Fibroblast of the aortic adventitia (primary cell): ENCODE measurements at regions not wholly inside any gene's neighbourhood (a gene's known extent, or its start where the extent isn't known, plus 50 kb on each side); places are given as distances from the start of the nearest gene placed in this dataset.

Experiments
- DNase-seq: peaks from one replicate; pipeline ENCODE4 v3.0.0-alpha.2; 2010; ENCODE audit warnings: low read depth
- H3K4me3 ChIP-seq: 2 replicates; pipeline ENCODE4 v1.5.1; 2011; ENCODE audit warnings: low read depth, mild to moderate bottlenecking, control low read depth, low read length, moderate library complexity
- TF ChIP-seq, protein P1 (sequence below): IDR thresholded peaks from 2 replicates; pipeline ENCODE4 v1.5.1; 2011; ENCODE audit warnings: mild to moderate bottlenecking, low read length, control low read depth, inconsistent platforms; ENCODE audit not compliant: insufficient read depth

DNA sequence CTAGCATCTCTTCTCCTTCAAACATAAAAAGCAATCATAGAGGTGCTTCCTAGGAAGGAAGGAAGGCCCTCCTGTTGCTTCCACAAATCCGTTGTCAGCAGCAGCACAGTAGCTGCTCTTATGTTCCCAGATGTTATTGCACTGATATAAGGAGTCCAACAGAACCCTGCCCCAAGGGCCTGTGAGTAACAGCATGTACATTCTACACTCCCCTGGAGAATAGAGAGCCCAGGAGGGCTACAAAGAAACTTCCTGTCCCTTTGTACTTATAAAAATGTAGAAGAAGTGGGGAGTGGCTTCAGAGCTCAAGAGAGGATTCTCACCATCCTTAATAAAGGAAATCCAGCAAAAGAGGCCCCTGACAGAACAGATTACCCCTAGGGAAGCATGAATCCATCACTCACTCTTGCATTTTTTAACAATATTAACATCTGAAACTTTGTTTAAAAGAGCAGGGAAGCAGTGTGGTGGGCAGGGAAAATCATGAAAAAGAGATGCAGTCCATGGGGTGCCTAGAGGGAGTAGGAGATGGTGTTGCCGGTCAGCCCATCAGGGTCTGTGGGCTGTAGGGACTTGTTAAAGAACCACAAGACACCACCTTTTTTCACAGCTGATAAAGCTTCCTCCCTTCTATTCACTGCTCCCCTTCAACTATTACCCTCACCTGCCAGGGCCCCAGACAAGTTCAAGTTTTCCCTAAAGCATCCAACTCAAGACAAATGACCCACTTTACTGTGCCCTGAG lies 104.5 kb upstream of the ADGRF1 start:
- TF ChIP-seq, protein P1, sequence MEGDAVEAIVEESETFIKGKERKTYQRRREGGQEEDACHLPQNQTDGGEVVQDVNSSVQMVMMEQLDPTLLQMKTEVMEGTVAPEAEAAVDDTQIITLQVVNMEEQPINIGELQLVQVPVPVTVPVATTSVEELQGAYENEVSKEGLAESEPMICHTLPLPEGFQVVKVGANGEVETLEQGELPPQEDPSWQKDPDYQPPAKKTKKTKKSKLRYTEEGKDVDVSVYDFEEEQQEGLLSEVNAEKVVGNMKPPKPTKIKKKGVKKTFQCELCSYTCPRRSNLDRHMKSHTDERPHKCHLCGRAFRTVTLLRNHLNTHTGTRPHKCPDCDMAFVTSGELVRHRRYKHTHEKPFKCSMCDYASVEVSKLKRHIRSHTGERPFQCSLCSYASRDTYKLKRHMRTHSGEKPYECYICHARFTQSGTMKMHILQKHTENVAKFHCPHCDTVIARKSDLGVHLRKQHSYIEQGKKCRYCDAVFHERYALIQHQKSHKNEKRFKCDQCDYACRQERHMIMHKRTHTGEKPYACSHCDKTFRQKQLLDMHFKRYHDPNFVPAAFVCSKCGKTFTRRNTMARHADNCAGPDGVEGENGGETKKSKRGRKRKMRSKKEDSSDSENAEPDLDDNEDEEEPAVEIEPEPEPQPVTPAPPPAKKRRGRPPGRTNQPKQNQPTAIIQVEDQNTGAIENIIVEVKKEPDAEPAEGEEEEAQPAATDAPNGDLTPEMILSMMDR, result no peak
- DNase-seq, result peak; percentile 57
- H3K4me3 ChIP-seq, result no peak overlapping the region

DNA sequence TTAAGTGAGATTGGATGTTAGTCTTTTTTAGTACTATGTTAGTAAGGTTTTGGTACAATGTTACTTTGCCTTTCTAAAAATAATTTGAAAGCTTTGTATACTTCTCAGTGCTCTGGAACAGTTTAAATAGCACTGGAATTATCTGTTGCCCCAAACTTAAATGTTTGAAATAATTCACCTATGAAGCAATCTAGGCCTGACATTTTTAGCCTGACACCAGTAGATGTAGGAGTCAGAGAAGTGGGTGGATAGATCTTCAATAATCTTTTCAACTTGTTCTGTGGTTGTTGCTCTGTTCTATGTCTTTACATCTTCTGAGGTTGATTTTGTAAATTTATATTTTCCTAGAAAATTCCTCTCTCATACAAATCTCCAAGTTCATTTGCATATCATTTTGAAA lies 103.1 kb upstream of the ADGRF1 start:
- DNase-seq, result peak; percentile 34
- no peak overlapping the region for H3K4me3 ChIP-seq
- TF ChIP-seq, protein P1, result no peak

DNA sequence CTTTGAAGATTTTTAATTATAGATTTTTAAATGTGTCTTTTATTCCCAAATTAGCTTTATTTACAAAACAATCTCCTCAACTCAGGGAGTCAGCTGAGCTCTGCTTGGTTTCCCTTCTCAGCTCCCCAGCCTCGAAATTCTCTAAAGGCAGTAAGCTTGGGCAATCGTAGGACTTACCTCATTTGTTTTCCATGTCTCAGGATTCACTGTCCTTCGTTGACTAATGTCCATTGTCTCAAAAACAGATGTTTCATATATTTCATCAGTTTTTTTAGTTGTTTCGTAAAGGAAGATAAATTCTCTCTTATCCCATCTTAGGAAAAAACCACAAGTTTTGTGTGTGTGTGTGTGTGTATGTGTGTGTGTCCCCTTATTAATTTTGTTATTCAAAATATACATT lies 102.2 kb upstream of the ADGRF1 start:
- H3K4me3 ChIP-seq, result no peak overlapping the region
- TF ChIP-seq, protein P1, result no peak
- DNase-seq, result peak; percentile 91

DNA sequence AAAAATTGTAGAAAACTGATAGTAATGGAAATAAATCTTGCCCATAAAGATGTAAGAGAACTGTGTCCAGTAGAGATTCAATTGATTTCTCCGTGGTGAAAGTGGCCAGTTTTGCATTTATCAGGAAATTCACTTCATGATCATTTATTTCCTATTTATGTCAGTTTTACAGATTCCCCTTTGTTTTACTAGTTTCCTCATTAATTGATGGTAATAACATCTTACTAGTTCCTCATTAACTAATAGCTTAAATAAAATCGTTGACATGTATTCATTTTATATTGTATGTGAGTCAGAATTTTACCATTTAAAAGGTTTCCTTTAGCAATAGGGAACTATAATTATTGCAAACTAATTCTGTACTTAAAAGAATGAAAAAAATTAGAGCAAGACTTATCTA lies 99.8 kb upstream of the ADGRF1 start:
- no peak for DNase-seq
- TF ChIP-seq, protein P1, result no peak
- no peak overlapping the region for H3K4me3 ChIP-seq

DNA sequence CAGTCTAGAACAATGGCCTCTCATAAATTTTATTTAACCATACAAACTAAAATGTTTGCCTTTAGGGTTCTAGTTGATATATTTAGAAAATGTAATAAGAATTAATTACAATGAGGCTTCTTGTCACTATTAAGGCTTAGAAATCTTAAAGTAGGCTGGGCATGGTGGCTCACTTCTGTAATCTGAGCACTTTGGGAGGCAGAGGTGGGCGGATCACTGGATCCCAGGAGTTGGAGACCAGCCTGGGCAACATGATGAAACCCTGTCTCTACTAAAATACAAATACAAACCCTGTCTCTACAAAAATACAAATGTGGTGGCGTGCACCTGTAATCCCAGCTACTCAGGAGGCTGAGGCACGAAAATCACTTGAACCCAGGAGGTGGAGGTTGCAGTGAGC lies 99.0 kb upstream of the ADGRF1 start:
- no peak overlapping the region for H3K4me3 ChIP-seq
- DNase-seq, result no peak
- TF ChIP-seq, protein P1, result no peak

DNA sequence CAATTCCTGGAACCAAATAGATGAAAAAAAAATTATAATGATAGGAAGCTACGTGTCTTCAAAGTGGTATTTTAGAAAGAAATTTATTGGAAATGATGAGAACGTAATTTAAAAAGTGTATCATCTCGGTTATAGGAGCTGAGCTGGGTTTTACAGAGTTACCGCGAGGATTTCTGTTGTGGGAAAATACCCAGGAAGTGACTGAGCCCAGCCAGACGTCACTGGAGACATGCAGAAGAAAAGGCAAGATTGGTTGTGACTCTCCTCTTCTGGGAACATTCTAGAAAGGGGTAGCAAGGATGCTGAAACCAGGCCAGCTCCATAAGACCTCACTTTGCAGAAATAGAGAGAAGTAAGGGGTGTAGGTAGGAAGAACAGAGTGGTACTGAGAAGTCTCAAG lies 95.9 kb upstream of the ADGRF1 start:
- peak; percentile 13 for DNase-seq
- H3K4me3 ChIP-seq, result no peak overlapping the region
- TF ChIP-seq, protein P1, result no peak

DNA sequence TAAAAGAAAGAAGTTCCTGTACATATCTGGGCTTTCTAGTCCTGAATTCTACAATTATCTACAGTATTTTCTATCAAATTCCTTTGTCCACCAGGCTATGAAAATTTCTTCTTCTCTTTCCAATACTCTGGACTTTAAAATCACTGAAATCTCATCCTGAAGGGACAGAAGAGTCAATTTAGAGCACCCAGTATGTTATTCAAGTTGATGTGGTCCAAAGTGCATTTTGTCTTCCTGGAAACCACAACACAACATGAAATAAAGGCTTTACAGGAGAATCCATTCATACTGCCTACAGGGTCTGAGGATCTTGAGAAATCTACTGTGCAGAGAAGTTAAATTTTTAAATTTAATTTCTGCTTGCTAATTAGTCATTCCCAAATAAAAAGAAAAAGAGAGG lies 94.9 kb upstream of the ADGRF1 start:
- no peak overlapping the region for H3K4me3 ChIP-seq
- DNase-seq, result no peak
- TF ChIP-seq, protein P1, result no peak
